GM12891 (cell line): ENCODE measurements at regions not wholly inside any gene's neighbourhood (a gene's known extent, or its start where the extent isn't known, plus 50 kb on each side); places are given as distances from the start of the nearest gene placed in this dataset.

Experiments used
- DNase-seq: peaks from one replicate; pipeline ENCODE4 v3.0.0; 2011; ENCODE audit warnings: low spot score; ENCODE audit not compliant: insufficient read length
- FAIRE-seq: peaks from 2 replicates; lab custom pipeline; 2011; peaks lifted over from hg19 to GRCh38; lab: Jason Lieb, UNC
- PAX5 ChIP-seq: IDR thresholded peaks from 2 replicates; pipeline ENCODE4 v1.6.1; 2011; ENCODE audit warnings: low read length, moderate library complexity, mild to moderate bottlenecking; ENCODE audit not compliant: insufficient read depth, severe bottlenecking
- POLR2A ChIP-seq: IDR thresholded peaks from 2 replicates; pipeline ENCODE4 v1.6.1; 2011; ENCODE audit warnings: low read depth, low read length, control low read depth
- POLR2AphosphoS5 ChIP-seq: IDR thresholded peaks from 2 replicates; pipeline ENCODE4 v1.6.1; 2011; ENCODE audit warnings: low read depth, low read length, control low read depth
- POU2F2 ChIP-seq: IDR thresholded peaks from 2 replicates; pipeline ENCODE4 v1.6.1; 2011; ENCODE audit warnings: low read depth, mild to moderate bottlenecking, control low read depth, low read length, moderate library complexity
- SPI1 ChIP-seq: IDR thresholded peaks from 2 replicates; pipeline ENCODE4 v1.6.1; 2011; ENCODE audit warnings: low read depth, low read length, control low read depth
- TAF1 ChIP-seq: IDR thresholded peaks from 2 replicates; pipeline ENCODE4 v1.6.1; 2011; ENCODE audit warnings: low read depth, low read length, control low read depth

DNA sequence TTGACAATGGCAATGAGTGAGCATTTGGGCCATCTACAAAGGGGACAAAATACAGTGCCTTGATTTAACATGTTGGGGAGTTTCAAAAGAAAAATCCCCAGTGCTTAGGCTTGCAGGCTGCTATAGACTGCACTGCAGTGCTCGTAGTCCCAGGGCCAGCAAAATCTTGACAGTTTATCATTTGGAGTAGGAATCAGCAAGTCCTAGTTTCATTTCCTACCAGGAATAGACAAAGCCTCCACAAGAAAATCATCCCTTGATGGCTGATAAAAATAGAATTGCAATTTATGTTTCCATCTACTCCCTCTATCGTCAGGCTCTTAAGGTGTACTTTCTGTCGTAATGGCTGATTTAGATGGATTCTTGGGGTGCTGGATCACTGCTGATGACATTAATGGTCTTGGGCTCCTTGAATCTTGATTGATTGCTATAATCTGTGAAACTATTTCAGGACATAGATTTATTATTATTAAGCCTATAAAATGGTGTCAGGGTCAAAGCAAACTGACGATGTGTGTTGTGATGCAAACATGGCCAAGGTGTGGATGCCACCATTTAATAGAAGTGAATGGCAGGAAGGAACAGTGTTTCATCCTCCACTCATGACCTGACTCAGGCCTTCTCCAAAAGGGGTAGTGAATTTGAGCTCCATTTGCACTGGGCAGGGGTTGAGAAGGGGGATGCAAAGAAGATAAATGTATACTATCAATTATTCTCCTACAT lies 171.7 kb downstream of the PIK3R1 start:
- DNase-seq (no peak), FAIRE-seq (no peak)
- no peak for TF ChIP-seq POU2F2
- TF ChIP-seq PAX5 = no peak
- TF ChIP-seq POLR2AphosphoS5 = no peak
- TF ChIP-seq TAF1 = no peak
- TF ChIP-seq SPI1 = no peak
- TF ChIP-seq POLR2A = no peak

DNA sequence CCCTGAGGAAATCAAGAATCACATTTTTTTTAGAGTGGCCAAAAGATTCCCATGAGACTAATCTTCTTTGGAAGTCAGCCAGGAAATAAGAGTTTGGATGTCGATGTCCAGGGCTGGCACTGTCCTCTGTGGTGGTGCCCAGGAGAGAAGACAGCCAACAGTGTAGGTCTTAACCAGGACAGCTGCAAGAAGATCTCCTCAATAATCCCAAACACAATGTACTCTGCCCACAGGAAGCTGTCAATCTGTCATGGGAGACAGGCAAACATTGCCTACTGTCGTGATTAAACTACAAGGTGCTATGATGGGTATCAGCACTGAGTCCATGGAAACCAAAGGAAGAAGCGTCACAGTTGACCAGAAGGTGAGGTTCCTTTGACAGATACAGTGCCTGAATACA lies 174.1 kb downstream of the PIK3R1 start:
- FAIRE-seq = no peak
- TF ChIP-seq POLR2AphosphoS5 = no peak
- TF ChIP-seq SPI1 = no peak
- no peak for TF ChIP-seq POLR2A
- TF ChIP-seq TAF1 = no peak
- no peak for TF ChIP-seq PAX5
- TF ChIP-seq POU2F2 = no peak
- no peak for DNase-seq

DNA sequence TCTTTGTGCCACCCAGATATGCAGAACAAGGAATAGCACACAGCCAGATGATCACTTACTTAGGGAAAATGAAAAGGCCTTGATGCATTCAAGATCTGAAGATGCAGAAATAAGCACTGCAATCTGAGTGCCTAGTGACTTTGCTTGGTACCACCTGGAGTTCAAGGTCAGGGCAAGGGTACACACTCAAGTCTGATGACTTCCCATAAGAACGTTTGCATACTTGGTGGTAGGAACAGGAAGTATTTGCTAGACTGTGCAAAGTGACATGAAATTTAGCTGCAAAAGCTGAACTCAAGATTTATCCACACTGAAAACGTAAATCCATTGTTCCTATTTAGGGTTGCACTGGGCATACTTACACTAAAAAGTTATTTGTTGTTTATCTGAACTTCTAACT lies 177.1 kb downstream of the PIK3R1 start:
- FAIRE-seq = no peak
- no peak for DNase-seq
- TF ChIP-seq POLR2A (no peak), PAX5 (no peak), TAF1 (no peak), SPI1 (no peak), POU2F2 (no peak), POLR2AphosphoS5 (no peak)

DNA sequence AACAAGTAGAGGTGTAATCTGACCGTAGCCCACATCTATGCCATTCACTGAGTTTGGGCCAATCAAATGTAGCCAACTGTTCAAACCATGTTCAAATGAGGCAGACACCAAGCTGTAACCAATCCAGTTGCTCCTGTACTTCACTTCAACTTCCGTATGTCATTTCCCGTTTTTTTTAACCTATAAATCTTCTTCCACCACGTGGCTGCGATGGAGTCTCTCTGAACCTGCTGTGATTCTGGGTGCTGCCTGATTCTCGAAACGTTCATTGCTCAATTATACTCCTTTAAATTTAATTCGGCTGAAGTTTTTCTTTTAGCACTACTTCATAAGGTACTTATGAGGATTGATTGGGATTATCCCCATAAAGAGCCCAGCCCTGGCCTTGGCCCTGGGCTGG lies 179.7 kb downstream of the PIK3R1 start:
- no peak for FAIRE-seq

DNA sequence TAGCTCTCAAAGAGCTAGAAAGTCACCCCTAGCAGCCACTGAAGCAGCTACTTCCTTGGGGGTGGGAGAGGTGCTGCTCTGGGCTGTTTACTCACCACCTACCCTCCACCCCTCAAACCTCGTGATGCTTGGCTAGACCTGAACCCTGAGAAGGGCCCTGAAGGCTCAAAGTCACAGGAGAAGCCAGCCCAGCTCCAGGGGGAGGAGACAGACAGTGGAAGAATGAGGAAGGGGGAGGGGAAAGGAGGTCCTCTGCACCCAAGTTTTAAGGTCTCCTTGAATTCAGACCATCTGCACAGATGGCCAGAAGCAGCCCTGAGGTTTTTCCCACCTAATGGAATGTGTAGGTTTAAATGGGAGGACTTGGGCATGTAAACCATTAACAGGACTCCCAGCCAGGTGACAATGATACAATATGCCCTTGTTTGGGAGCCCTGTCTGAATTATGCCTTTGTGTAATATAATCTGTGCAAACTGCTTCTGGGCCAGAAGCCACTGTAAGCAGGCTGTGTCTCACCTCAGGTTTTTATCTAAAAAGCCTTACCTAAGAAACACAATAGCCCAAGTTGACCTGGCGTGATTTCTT lies 180.5 kb downstream of the PIK3R1 start:
- FAIRE-seq (no peak), DNase-seq (no peak)
- TF ChIP-seq PAX5 (no peak), POU2F2 (no peak), POLR2AphosphoS5 (no peak)

More for the DNA sequence above, 179.7 kb downstream of the PIK3R1 start:
- no peak for TF ChIP-seq POLR2AphosphoS5
- no peak for TF ChIP-seq PAX5
- no peak for TF ChIP-seq TAF1
- no peak for TF ChIP-seq POU2F2
- TF ChIP-seq SPI1 = no peak
- TF ChIP-seq POLR2A = no peak
- no peak for DNase-seq

DNA sequence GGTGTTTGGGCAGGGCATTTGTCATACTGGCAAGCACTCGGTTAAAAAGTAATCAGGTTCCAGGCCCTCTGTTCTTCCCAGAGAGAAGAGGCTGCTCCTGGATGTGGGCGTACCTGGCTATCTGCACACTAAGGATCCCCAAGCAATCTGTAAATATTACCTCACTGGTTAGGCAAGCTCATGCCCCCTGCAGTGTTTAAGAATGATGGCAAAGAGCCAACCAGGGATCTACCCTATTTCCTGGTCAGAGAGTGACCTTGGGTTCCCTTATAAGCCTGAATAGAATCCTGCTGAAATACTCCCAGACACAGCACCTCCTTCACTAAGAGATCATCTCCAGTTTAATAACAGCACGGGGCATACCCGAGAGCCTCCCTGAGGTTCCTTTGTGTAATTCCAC lies 181.2 kb downstream of the PIK3R1 start:
- DNase-seq (no peak), FAIRE-seq (no peak)
- TF ChIP-seq POU2F2 (no peak), POLR2AphosphoS5 (no peak), SPI1 (no peak), TAF1 (no peak), PAX5 (no peak), POLR2A (no peak)

DNA sequence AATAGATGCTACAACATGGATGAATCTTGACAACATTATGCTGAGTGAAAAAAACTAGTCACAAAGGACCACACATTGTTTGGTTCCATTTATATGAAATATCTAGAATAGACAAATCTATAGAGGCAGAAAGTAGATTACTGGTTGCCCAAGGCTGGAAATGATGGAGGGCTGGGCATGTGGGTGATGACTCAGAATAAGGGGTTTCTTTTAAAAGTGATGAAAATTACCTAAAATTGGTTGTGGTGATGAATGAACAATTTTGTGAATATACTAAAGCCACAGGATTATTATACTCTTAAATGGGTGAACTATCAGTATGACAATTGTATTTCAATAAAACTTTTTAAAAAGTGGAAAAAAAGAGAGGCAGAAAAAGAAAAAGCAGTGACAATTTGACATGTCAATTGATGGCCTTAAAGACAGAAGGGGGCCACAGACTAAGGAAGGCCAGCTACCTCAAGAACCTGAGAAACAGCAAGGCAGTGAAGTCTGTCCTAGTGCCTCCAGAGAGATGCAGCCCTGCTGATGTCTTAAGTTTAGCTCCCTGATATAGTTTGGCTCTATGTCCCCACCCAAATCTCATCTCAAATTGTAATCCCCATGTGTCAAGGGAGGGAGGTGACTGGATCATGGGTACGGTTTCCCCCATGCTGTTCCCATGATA lies 182.7 kb downstream of the PIK3R1 start:
- no peak for TF ChIP-seq POU2F2
- no peak for TF ChIP-seq SPI1
- TF ChIP-seq TAF1 = no peak
- TF ChIP-seq POLR2AphosphoS5 = no peak
- no peak for TF ChIP-seq PAX5
- no peak for TF ChIP-seq POLR2A
- FAIRE-seq = no peak
- DNase-seq = no peak

DNA sequence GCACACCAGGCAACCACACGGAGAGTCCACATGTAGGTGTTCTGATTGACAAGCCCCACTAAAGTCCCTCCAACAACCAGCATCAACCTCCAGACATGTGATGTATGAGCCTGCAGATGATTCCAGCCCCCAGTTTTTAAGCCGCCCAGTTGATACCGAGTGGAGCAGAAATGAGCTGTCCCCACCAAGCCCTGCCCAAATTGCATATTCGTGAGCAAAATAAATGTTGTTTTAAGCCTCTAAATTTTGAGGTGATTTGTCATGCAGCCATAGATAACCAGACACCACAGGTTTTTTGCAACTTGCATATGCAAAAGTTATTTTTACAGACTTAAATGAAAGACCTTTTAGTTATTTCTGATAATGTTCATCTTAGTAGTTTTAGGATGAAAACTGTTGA lies 187.7 kb downstream of the PIK3R1 start:
- FAIRE-seq (no peak), DNase-seq (no peak)
- TF ChIP-seq POLR2AphosphoS5 = no peak
- TF ChIP-seq POLR2A = no peak
- no peak for TF ChIP-seq SPI1
- TF ChIP-seq PAX5 = no peak
- no peak for TF ChIP-seq POU2F2
- TF ChIP-seq TAF1 = no peak

DNA sequence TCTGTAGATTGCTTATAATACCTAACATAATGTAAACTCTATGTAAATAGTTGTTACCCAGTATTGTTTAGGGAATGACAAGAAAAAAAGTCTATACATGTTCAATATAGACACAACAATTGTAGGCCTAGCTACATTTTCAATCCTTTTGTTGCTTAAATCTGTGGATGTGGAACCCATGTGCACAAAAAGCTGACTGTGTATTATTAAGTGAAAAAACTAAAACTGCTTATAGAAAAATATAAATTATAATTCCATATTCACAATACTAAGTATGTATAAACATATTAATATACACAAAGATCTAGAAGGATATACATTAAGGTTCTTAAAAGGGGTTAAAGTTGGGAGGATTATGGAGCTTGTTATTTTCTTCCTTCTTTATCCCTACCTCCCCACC lies 188.7 kb downstream of the PIK3R1 start:
- DNase-seq = no peak
- no peak for TF ChIP-seq POU2F2
- no peak for TF ChIP-seq POLR2AphosphoS5
- TF ChIP-seq SPI1 = no peak
- no peak for TF ChIP-seq PAX5
- no peak for TF ChIP-seq POLR2A
- FAIRE-seq = no peak

DNA sequence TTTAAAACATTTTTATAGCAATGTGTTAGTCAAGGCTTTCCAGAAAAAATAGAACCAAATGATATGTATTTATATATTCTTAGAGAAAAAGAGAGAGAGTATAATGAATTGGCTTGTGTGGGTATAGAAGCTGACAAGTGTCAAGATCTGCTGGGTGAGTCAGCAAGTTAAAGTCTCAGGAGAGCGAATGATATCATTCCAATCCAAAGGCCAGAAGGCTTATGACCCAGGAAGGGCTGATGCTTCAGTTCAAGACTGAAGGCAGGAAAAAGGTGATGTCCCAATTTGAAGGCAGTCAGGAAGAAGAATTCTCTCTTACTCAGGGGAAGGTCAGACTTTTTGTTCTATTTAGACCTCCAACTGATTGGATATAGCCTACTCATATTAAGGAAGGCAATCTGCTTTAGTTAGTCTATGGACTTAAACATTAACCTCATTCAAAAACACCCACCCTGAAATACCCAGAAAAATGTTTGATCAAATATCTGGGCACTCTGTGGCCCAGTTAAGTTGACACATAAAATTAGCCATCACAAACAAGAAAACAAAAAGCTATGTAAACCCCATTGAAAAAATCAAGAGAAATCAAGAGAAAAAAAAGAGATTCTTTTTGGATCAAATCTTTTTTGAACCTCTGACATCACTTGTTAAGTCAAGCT lies 189.6 kb downstream of the PIK3R1 start:
- FAIRE-seq (no peak), DNase-seq (no peak)
- no peak for TF ChIP-seq TAF1
- no peak for TF ChIP-seq POLR2AphosphoS5
- no peak for TF ChIP-seq POLR2A
- TF ChIP-seq PAX5 = no peak
- TF ChIP-seq SPI1 = no peak
- TF ChIP-seq POU2F2 = no peak
